Heart right ventricle (tissue), 16 donors: ENCODE measurements at regions not wholly inside any gene's neighbourhood (a gene's known extent, or its start where the extent isn't known, plus 50 kb on each side); places are given as distances from the start of the nearest gene placed in this dataset.

Experiments used
- ATAC-seq, 8 donors: fragments of 200-7000 bp; cut with Tn5 transposase; one replicate each; pipeline ENCODE4 v1.9.1; 2020; ENCODE audit warnings: mild to moderate bottlenecking in 8 of 8, moderate library complexity in 8 of 8, moderate number of reproducible peaks in 1 of 8
- DNase-seq, 2 donors: peaks; one replicate each; pipeline ENCODE4 v3.0.0-alpha.2; 2020
- H3K27ac ChIP-seq, 10 donors: fragments of 200-600 bp; sonication (generic) in 2 of 10; one replicate each; pipeline versions ENCODE4 v1.5.0 to v1.8.0; 2020 to 2022; ENCODE audit warnings: mild to moderate bottlenecking in 3 of 10
- H3K27me3 ChIP-seq, 7 donors: fragments of 200-600 bp; one replicate each; pipeline ENCODE4 v1.8.0; 2021 to 2022; ENCODE audit warnings: mild to moderate bottlenecking in 2 of 7
- H3K36me3 ChIP-seq, 9 donors: fragments of 200-600 bp; sonication (generic) in 1 of 9; one replicate each; pipeline versions ENCODE4 v1.5.0 to v1.8.0; 2020 to 2022; ENCODE audit warnings: mild to moderate bottlenecking in 2 of 9
- H3K4me1 ChIP-seq, 9 donors: fragments of 200-600 bp; sonication (generic) in 1 of 9; one replicate each; pipeline versions ENCODE4 v1.5.0 to v1.8.0; 2020 to 2022; ENCODE audit warnings: mild to moderate bottlenecking in 4 of 9
- H3K4me3 ChIP-seq, 10 donors: fragments of 200-600 bp; sonication (generic) in 2 of 10; one replicate each; pipeline versions ENCODE4 v1.5.0 to v1.8.0; 2020 to 2022; ENCODE audit warnings: mild to moderate bottlenecking in 7 of 10, moderate library complexity in 2 of 10
- H3K9me3 ChIP-seq, 11 donors: fragments of 200-600 bp in 10 of 11; sonication (generic) in 2 of 11; one replicate each; pipeline versions ENCODE4 v1.5.0 to v1.8.0; 2013 to 2022; ENCODE audit warnings: mild to moderate bottlenecking in 2 of 11, control low read depth in 1 of 11, moderate library complexity in 1 of 11
- WGBS, 2 donors: extraction: QIAGEN DNeasy Blood & Tissue Kit; methylation state at CpG; one replicate each; pipeline ENCODE4 v1.1.7; 2013; ENCODE audit warnings: inconsistent platforms in 1 of 2; 5-methylcytosine and 5-hydroxymethylcytosine counted together
- intact Hi-C, 10 donors: fragments of 100-400 bp; cut with DNase I; formaldehyde crosslinking; loops; one replicate each; pipeline versions ENCODE4 v1.11.1 to v1.14.2; 2022
- TF ChIP-seq, protein P1 (sequence below), 9 donors: fragments of 200-600 bp; sonication (generic) in 2 of 9; IDR thresholded peaks; one replicate each; pipeline versions ENCODE4 v1.5.0 to v1.8.0; 2021 to 2022; ENCODE audit warnings: antibody characterized with exemption in 9 of 9, mild to moderate bottlenecking in 5 of 9, moderate library complexity in 1 of 9
- donor health status: Arrhythmogenic right ventricular cardiomyopathy.
- donor health status: ischemic (EF 13 %, LVEDD 7.1; RV severe dilation, severe dysfunction).
- donor health status: healthy with polysubstance abuse.
- donor health status: DM: no; HTN: yes; CAD: no.
- donor health status: DM: no; HTN: no; CAD: no.
- donor health status: ischemic (EF 25% LVEDD 6.9; RV normal size, moderate dysfunction).
- donor health status: ischemic (EF 25% LVEDD 5.7; RV mildly dilated, moderate dysfunction).
- donor health status: healthy.
- donor health status: DM: yes; HTN: yes; CAD: no.
- donor health status: Ischemic cardiomyopathy.
- donor health status: ischemic (EF 35%, LVEDD 5.7; RV mildly dilated, moderate dysfunction).
- donor health status: nonischemic (EF 11% LVEDD 7.7; RV severe dilation, severe dysfunction).
- donor health status: DM: yes; HTN: yes; CAD: no.
- donor health status: PGD.
- donor health status: ischemic (EF 29% LVEDD 5.4; RV normal size, mild dysfunction).
- donor health status: nonischemic (EF 23%, LVEDD 6.1; RV moderate dilation, normal function).

DNA sequence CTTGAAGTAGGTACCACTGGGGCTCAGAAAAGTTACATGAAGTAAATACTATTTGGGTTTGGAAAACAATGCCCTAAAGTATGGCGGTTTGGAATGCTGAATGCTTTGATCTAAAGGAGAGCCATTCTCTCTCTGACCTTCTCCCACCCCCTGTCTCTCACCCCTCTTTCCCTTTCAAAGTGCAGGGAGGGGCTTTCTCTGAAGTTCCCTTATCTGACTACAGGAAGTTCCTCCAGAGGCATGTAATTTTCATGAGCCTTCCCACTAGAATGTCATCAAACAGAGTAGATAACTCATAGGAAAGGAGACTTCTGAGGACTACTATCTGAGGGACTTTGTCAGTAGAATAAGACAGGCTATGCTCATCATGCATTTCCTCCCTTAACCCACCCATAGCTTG lies 216.7 kb upstream of the PCSK2 start:
- Histone ChIP-seq H3K4me3 (no peak overlapping the region), H3K36me3 (no peaks in the 10 kb centered on the region), H3K27ac (no peak overlapping the region), H3K9me3 (no peaks in the 10 kb centered on the region), H3K27me3 (no peaks in the 10 kb centered on the region), H3K4me1 (no peaks in the 10 kb centered on the region)
- intact Hi-C loops: no loop called here
- ATAC-seq (no peak), DNase-seq (no peak)
- TF ChIP-seq, protein P1, sequence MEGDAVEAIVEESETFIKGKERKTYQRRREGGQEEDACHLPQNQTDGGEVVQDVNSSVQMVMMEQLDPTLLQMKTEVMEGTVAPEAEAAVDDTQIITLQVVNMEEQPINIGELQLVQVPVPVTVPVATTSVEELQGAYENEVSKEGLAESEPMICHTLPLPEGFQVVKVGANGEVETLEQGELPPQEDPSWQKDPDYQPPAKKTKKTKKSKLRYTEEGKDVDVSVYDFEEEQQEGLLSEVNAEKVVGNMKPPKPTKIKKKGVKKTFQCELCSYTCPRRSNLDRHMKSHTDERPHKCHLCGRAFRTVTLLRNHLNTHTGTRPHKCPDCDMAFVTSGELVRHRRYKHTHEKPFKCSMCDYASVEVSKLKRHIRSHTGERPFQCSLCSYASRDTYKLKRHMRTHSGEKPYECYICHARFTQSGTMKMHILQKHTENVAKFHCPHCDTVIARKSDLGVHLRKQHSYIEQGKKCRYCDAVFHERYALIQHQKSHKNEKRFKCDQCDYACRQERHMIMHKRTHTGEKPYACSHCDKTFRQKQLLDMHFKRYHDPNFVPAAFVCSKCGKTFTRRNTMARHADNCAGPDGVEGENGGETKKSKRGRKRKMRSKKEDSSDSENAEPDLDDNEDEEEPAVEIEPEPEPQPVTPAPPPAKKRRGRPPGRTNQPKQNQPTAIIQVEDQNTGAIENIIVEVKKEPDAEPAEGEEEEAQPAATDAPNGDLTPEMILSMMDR (IDR thresholded peaks at IDR 0.05): no peak
- WGBS, 2 donors: 33 to 37% methylated on average over 1 of the region's 1 CpG

DNA sequence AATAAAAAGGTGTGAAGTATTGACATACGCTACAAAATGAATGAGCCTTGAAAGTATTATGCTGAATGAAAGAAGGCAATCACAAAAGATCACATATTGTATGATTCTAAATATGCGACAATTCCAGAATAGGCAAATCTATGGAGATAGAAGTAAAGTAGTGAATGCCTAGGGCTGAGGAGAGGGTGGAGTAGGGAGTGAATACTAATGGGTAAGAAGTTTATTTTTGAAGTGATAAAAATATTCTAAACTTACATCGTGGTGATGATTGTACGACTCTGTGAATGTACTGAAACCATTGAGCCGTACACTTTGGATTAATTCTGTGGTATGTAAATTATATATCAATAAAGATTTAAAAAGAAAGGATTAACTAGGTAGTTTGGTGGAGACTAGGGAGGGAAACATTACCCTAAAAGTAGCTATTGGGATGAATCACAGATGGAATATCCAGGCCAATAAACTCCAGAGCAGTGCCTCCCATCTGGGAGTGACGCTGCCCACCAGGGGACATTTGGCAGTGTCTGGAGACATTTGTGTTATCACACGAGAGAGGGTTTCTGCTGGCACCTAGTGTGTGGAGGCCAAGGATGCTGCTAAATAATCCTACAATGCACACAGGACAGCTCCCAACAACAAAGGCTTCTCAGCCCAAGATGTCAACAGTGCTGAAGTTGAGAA lies 214.2 kb upstream of the PCSK2 start:
- Histone ChIP-seq H3K9me3 (peaks cover 0 to 14% (median 0%) of the 10 kb centered on the region in 11 donors), H3K27ac (no peak overlapping the region), H3K4me1 (no peaks in the 10 kb centered on the region), H3K27me3 (no peaks in the 10 kb centered on the region), H3K4me3 (no peak overlapping the region), H3K36me3 (no peaks in the 10 kb centered on the region)
- intact Hi-C loops: no loop called here
- DNase-seq (no peak), ATAC-seq (no peak)
- WGBS, 2 donors: 75 to 78% methylated on average over 7 of the region's 7 CpGs
- TF ChIP-seq, protein P1 (IDR thresholded peaks at IDR 0.05): no peak

DNA sequence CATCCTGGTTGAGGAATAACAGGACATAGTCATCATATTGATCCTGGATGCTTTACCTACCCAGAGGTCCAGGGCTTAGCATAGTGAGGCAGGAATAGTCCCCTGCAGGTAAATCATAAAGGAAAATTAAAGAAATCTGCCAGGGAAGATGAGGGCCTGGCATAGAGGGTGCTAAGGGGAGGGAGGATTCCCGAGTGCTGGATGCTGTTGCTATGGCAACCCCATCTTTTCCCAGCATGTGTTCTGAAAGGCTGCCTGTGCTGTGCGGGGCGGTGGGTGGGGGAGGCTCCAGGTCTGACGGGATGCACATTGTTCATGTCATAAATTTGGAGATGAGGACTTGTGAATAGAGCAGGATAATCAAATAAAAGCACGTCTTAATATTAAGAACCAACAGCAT lies 212.6 kb upstream of the PCSK2 start:
- no peak overlapping the region for H3K27ac ChIP-seq
- WGBS, 2 donors: 36 to 49% methylated on average over 5 of the region's 5 CpGs
- H3K4me1 ChIP-seq: no peaks in the 10 kb centered on the region
- no peaks in the 10 kb centered on the region for H3K27me3 ChIP-seq
- H3K4me3 ChIP-seq: no peak overlapping the region
- DNase-seq (no peak), ATAC-seq (no peak)
- no peaks in the 10 kb centered on the region for H3K36me3 ChIP-seq
- intact Hi-C loops: no loop called here
- peaks cover 0 to 14% (median 0%) of the 10 kb centered on the region in 11 donors for H3K9me3 ChIP-seq
- TF ChIP-seq, protein P1 (IDR thresholded peaks at IDR 0.05): no peak

DNA sequence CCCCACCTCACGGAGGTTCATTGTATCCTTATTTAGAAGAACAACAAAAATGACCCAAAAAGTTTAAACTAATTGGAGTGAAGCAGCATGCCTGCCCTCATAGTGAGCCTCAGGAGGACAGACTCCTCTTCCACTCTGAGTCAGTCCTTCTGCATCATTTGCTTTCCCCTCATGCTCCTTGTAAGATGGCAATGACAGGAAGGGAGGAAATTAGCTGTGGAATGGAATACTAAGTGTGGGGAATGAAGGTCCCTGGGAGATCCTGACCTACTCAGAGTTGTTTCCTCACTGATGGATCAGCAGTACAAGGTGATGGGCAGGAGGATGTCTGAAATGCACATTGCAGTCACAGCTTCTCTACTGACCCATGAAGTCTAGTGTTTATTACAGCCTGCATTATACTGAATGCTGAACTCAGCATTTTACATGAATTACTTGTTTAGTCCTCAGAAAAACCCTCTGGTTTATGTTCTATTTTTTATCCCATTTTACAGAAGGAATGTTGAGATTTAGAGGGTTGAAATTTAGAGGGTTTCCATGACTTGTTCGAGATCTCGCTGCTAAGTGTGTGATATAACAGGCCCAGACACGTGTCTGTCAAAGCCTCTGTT lies 212.0 kb upstream of the PCSK2 start:
- TF ChIP-seq, protein P1 (IDR thresholded peaks at IDR 0.05): no peak
- ATAC-seq (no peak), DNase-seq (no peak)
- 69 to 77% methylated on average over 4 of the region's 4 CpGs for WGBS, 2 donors
- Histone ChIP-seq H3K27me3 (no peaks in the 10 kb centered on the region), H3K4me3 (no peak overlapping the region), H3K4me1 (no peaks in the 10 kb centered on the region), H3K9me3 (peaks cover 0 to 14% (median 0%) of the 10 kb centered on the region in 11 donors), H3K27ac (no peak overlapping the region), H3K36me3 (no peaks in the 10 kb centered on the region)
- intact Hi-C loops: no loop called here
